KOPT-K1 (cell line): ENCODE measurements at regions not wholly inside any gene's neighbourhood (a gene's known extent, or its start where the extent isn't known, plus 50 kb on each side); places are given as distances from the start of the nearest gene placed in this dataset.

Experiments
- H3K27ac ChIP-seq: fragments of 200-600 bp; sonication (generic); 2 replicates; pipeline ENCODE4 v1.5.1; 2016; ENCODE audit warnings: antibody characterized with exemption, mild to moderate bottlenecking, low read depth, low read length; ENCODE audit not compliant: poor library complexity, severe bottlenecking
- H3K36me3 ChIP-seq: fragments of 200-600 bp; sonication (generic); 2 replicates; pipeline ENCODE4 v1.5.1; 2017; ENCODE audit warnings: antibody characterized with exemption, mild to moderate bottlenecking, low read length, moderate library complexity; ENCODE audit not compliant: insufficient read depth
- H3K9me3 ChIP-seq: fragments of 200-600 bp; sonication (generic); 2 replicates; pipeline ENCODE4 v1.5.1; 2017; ENCODE audit warnings: antibody characterized with exemption, low read length, mild to moderate bottlenecking; ENCODE audit not compliant: insufficient read depth, poor library complexity, severe bottlenecking

DNA sequence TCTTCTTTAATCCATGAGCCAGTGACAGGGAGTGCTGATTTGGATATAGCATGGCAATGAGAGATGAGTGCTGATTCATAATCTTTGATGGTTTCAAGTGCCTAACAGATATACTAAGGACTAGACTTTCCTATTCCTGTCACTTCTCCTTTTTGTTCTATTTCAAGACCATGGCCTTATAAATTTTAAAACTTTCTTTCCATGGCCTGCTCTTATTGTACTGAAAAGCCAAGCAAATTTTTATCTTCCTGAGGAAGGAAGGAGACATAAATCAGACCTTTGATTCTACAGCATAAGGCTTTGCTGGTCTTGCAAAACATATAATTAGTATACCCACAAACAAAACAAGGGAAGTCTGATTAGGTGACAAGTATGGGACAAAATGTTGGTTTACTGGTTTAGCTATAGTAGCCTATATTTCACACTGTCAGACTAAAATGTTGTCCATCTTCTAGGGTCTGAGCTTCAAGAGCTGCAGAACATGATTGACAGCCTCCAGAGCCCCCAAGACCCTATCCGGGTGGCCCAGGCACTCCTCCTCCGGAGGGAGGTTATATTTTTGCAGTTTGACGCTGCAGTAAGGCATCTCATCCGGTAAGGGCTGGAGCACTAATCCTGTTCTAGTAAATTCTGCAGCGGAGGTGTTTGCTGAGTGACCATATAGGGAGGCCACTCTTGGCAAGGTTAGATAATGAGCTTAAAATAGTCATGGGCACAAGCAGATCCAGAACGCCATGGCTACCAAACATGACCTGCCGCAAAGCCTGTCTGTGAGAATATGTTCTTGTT lies 82.3 kb downstream of the CD164 start:
- Histone ChIP-seq H3K9me3 (no peaks in the 10 kb centered on the region), H3K27ac (no peak overlapping the region), H3K36me3 (no peaks in the 10 kb centered on the region)

- no peak overlapping the region for H3K27ac ChIP-seq
- H3K9me3 ChIP-seq: no peaks in the 10 kb centered on the region
- H3K36me3 ChIP-seq: no peaks in the 10 kb centered on the region
Measured at GRCh38 chr6:109299265-109299607, 83.0 kb downstream of the CD164 start.

GRCh38 chr6:109298605-109299264 lies 83.5 kb downstream of the CD164 start:
- H3K27ac ChIP-seq: no peak overlapping the region

GRCh38 chr6:109297406-109298110 lies 84.7 kb downstream of the CD164 start:
- Histone ChIP-seq H3K36me3 (no peaks in the 10 kb centered on the region), H3K27ac (no peak overlapping the region), H3K9me3 (no peaks in the 10 kb centered on the region)

More at GRCh38 chr6:109298605-109299264, 83.5 kb downstream of the CD164 start:
- Histone ChIP-seq H3K9me3 (no peaks in the 10 kb centered on the region), H3K36me3 (no peaks in the 10 kb centered on the region)

DNA sequence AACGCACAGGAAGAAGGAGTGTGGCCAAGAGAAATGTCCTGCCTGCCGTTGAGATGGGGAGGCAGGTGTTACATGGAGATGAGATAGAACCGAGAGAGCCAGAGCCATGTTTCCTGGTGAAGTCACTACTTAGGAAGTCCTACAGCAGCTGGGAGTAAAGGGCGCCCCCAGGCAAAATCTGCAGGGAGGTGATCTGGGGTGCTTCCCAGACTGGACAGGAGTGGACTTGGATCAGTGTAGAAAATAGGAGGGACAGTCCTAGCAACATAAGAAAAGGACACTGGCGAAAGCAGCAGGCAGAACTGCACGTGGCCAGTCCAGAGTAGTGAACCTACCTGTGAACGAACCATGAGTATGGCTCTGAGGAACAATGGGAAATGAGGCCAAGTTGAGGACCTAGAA lies 85.3 kb downstream of the CD164 start:
- Histone ChIP-seq H3K36me3 (no peaks in the 10 kb centered on the region), H3K9me3 (no peaks in the 10 kb centered on the region), H3K27ac (no peak overlapping the region)

GRCh38 chr6:109296452-109296851 lies 85.8 kb downstream of the CD164 start:
- Histone ChIP-seq H3K9me3 (no peaks in the 10 kb centered on the region), H3K27ac (no peak overlapping the region), H3K36me3 (no peaks in the 10 kb centered on the region)

DNA sequence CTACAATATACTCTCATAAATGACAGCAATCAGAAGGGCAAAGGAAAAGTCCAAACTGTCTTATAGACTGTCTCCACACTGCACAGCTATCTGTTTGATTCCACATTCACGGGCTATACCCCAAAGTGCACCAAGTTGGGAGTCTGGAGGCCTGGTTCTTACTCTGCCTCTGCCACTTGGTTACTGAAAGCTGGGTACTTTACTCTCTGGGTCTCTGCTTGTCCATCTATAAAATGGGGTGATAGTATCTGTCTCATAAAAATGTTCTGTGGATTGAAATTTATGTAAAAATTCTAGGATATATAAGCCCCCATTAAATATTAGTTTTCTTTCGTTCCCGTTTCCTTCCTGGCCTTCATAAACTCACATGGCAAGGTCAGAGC lies 86.5 kb downstream of the CD164 start:
- H3K27ac ChIP-seq: no peak overlapping the region
- no peaks in the 10 kb centered on the region for H3K9me3 ChIP-seq
- H3K36me3 ChIP-seq: no peaks in the 10 kb centered on the region

GRCh38 chr6:109295109-109295773 lies 87.0 kb downstream of the CD164 start:
- H3K9me3 ChIP-seq: no peaks in the 10 kb centered on the region
- H3K36me3 ChIP-seq: no peaks in the 10 kb centered on the region
- no peak overlapping the region for H3K27ac ChIP-seq

DNA sequence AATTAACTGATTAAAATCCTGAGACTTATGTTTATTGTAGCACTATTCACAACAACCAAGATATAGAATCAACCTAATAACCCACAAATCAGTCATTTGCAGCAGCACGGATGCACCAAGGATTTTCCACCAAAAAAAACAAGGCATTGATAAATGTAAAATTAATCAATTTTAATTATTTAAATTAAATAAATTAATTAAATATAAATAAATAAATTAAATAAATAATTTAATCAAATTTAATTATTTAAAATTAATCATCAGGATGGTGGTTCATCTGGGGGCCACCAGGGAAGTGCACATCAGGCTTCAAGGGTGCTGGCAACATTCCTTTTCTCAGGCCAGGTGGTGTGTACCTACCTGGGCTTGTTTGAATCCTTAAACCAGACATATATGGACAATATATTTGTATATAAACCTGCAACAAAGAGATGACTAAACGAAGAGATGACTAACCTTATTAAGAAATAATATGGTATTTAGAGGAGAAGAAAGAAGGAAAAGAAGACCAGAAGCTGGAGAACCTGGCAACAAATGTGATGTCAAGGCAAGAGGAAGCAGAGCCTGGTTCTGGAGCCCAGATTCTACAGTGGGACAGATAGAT lies 89.2 kb downstream of the CD164 start:
- H3K9me3 ChIP-seq: no peaks in the 10 kb centered on the region
- H3K36me3 ChIP-seq: no peaks in the 10 kb centered on the region
- H3K27ac ChIP-seq: no peak overlapping the region

- Histone ChIP-seq H3K9me3 (no peaks in the 10 kb centered on the region), H3K36me3 (no peaks in the 10 kb centered on the region), H3K27ac (no peak overlapping the region)
Measured at GRCh38 chr6:109292420-109292819, 89.8 kb downstream of the CD164 start.

GRCh38 chr6:109291902-109292301 lies 90.4 kb downstream of the CD164 start:
- Histone ChIP-seq H3K9me3 (no peaks in the 10 kb centered on the region), H3K27ac (no peak overlapping the region), H3K36me3 (no peaks in the 10 kb centered on the region)

DNA sequence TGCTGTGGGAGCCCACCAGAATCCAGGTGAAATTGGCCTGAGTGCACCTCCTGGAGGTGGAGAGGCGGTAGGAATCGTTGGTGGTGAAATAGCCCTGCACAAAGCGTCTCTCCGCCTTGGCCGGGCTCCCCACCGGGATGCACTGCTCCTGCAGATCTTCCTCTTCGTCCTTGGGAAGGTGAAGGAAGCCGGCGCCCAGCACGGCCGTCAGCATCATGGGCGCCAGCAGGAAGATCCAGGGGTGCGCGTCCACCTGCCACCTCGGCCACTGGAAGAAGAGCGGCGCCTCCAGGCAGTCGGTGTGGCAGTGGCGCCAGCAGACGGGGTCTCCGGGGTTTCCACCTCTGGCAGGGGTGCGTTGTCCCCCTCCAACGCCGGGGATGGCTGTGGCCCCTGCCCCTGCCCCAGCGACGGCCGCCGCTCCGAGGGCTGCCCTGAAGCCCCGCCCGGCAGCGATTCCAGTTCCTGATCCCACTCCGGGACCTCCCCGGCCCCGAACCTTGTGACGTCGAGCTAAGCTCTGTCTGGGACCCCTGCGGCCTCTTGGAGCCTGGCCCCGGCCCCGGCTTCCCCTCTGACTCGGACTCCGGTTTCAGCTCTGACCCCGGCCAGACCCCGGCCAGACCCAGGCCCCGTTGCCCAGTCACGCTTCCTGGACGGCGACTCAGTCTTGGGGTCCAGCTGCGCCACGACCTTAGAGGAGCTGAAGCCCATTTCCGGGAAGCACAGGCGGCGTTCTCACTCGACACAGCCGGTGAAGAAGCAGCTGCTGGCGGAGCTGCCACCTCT lies 91.9 kb downstream of the CD164 start:
- Histone ChIP-seq H3K9me3 (no peaks in the 10 kb centered on the region), H3K27ac (no peak overlapping the region), H3K36me3 (no peaks in the 10 kb centered on the region)

DNA sequence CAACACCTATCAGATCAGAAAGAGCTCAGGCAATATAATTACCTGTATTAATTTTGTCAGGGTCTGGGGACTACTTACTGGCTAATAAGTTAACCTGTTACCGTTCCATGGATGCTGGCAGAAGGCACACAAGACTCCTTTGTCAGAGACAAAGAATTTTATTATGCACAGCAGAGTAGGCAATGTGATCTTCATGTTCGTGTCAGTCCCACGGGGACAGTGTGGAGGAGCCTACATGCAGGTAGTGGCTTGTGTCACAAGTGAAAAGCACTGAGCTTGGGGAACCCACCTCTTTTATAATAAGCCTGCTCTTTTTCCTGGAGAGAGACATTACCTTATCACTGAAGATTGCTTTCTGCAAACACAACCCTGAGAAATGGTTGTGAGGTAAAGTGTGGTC lies 96.9 kb downstream of the CD164 start:
- Histone ChIP-seq H3K36me3 (no peaks in the 10 kb centered on the region), H3K9me3 (no peaks in the 10 kb centered on the region), H3K27ac (no peak overlapping the region)

- H3K27ac ChIP-seq: no peak overlapping the region
- no peaks in the 10 kb centered on the region for H3K9me3 ChIP-seq
- no peaks in the 10 kb centered on the region for H3K36me3 ChIP-seq
Measured at GRCh38 chr6:109284675-109285074, 97.6 kb downstream of the CD164 start.
